Mesenchymal stem cell (in vitro differentiated cells and primary cell): ENCODE measurements at regions not wholly inside any gene's neighbourhood (a gene's known extent, or its start where the extent isn't known, plus 50 kb on each side); places are given as distances from the start of the nearest gene placed in this dataset.
A peak's percentile ranks its signal among the peaks of the same experiment; 100 is the strongest.
"Not testable (repeated sequence)": the region's sequence is repeated elsewhere in the genome, so short reads cannot be mapped to it uniquely, and the experiment has no call there.

Experiments
- DNase-seq: peaks from one replicate; pipeline ENCODE4 v3.0.0-alpha.2; 2013
- H2AFZ ChIP-seq: one replicate; pipeline ENCODE4 v1.6.1; 2013; ENCODE audit warnings: low read depth, mild to moderate bottlenecking, control low read depth, inconsistent platforms, low read length, moderate library complexity
- H2AK5ac ChIP-seq: 2 replicates; pipeline ENCODE4 v1.6.1; 2013; ENCODE audit warnings: low read length, moderate library complexity, mild to moderate bottlenecking, inconsistent platforms; ENCODE audit not compliant: severe bottlenecking
- H2BK120ac ChIP-seq: one replicate; pipeline ENCODE4 v1.6.1; 2013; ENCODE audit warnings: low read depth, mild to moderate bottlenecking, inconsistent platforms, low read length, moderate library complexity
- H2BK12ac ChIP-seq, 2 experiments: one replicate each; pipeline ENCODE4 v1.6.1; 2013; ENCODE audit warnings: inconsistent platforms in 2 of 2, low read length in 2 of 2, mild to moderate bottlenecking in 2 of 2, moderate library complexity in 2 of 2, control low read depth in 1 of 2
- H2BK15ac ChIP-seq: one replicate; pipeline ENCODE4 v1.6.1; 2013; ENCODE audit warnings: mild to moderate bottlenecking, low read depth, inconsistent platforms; ENCODE audit not compliant: poor library complexity, severe bottlenecking
- H2BK5ac ChIP-seq: 2 replicates; pipeline ENCODE4 v1.6.1; 2013; ENCODE audit warnings: low read depth, mild to moderate bottlenecking, low read length, control low read depth, inconsistent platforms; ENCODE audit not compliant: poor library complexity, severe bottlenecking
- H3K14ac ChIP-seq, 2 experiments: one replicate each; pipeline ENCODE4 v1.6.1; 2013; ENCODE audit warnings: inconsistent platforms in 2 of 2, low read length in 2 of 2, control low read depth in 1 of 2, mild to moderate bottlenecking in 1 of 2, moderate library complexity in 1 of 2
- H3K18ac ChIP-seq, 2 experiments: one replicate each; pipeline ENCODE4 v1.6.1; 2013; ENCODE audit warnings: inconsistent platforms in 2 of 2, low read length in 2 of 2, control low read depth in 1 of 2, low read depth in 1 of 2, mild to moderate bottlenecking in 1 of 2
- H3K23ac ChIP-seq, 2 experiments: one replicate each; pipeline ENCODE4 v1.6.1; 2013; ENCODE audit warnings: inconsistent platforms in 2 of 2, low read length in 2 of 2, mild to moderate bottlenecking in 2 of 2, moderate library complexity in 2 of 2, control low read depth in 1 of 2
- H3K27ac ChIP-seq: 2 replicates; pipeline ENCODE4 v1.5.1; 2013; ENCODE audit warnings: mild to moderate bottlenecking, moderate library complexity, low read length, control low read depth, inconsistent platforms; ENCODE audit not compliant: poor library complexity, severe bottlenecking
- H3K27me3 ChIP-seq, 2 experiments: 2 replicates each; pipeline versions ENCODE4 v1.6.1 to v1.7.0; 2013; ENCODE audit warnings: low read length in 2 of 2, mild to moderate bottlenecking in 2 of 2, moderate library complexity in 2 of 2, control low read depth in 1 of 2, inconsistent platforms in 1 of 2; ENCODE audit not compliant: control insufficient read depth in 1 of 2, insufficient read depth in 1 of 2
- H3K36me3 ChIP-seq, 2 experiments: 2 replicates each; pipeline versions ENCODE4 v1.6.1 to v1.7.0; 2013; ENCODE audit warnings: low read length in 2 of 2, control low read depth in 1 of 2, inconsistent platforms in 1 of 2, low read depth in 1 of 2, mild to moderate bottlenecking in 1 of 2; ENCODE audit not compliant: insufficient read depth in 2 of 2, control insufficient read depth in 1 of 2
- H3K4ac ChIP-seq, 2 experiments: one replicate each; pipeline ENCODE4 v1.6.1; 2013; ENCODE audit warnings: inconsistent platforms in 2 of 2, low read length in 2 of 2, mild to moderate bottlenecking in 2 of 2, moderate library complexity in 2 of 2, control low read depth in 1 of 2, low read depth in 1 of 2
- H3K4me1 ChIP-seq: 2 replicates; pipeline ENCODE4 v1.6.1; 2013; ENCODE audit warnings: low read depth, low read length, control low read depth; ENCODE audit not compliant: control insufficient read depth, insufficient read depth
- H3K4me2 ChIP-seq: 2 replicates; pipeline ENCODE4 v1.6.1; 2013; ENCODE audit warnings: low read length, mild to moderate bottlenecking, inconsistent platforms; ENCODE audit not compliant: poor library complexity, severe bottlenecking
- H3K4me3 ChIP-seq, 2 experiments: 2 replicates each; pipeline versions ENCODE4 v1.5.1 to v1.7.0; 2013; ENCODE audit warnings: low read length in 2 of 2, mild to moderate bottlenecking in 2 of 2, control low read depth in 1 of 2, low read depth in 1 of 2; ENCODE audit not compliant: insufficient read depth in 1 of 2
- H3K79me1 ChIP-seq: replicated peaks from 2 replicates; pipeline ENCODE4 v1.6.1; 2013; ENCODE audit warnings: mild to moderate bottlenecking, control low read depth, low read length, inconsistent platforms; ENCODE audit not compliant: poor library complexity, severe bottlenecking
- H3K9ac ChIP-seq: 2 replicates; pipeline ENCODE4 v1.7.0; 2013; ENCODE audit warnings: mild to moderate bottlenecking, low read length, moderate library complexity
- H3K9me3 ChIP-seq: 2 replicates; pipeline ENCODE4 v1.7.0; 2013; ENCODE audit warnings: mild to moderate bottlenecking, low read length; ENCODE audit not compliant: control insufficient read depth
- H4K8ac ChIP-seq: one replicate; pipeline ENCODE4 v1.6.1; 2013; ENCODE audit warnings: inconsistent platforms, mild to moderate bottlenecking, low read length, moderate library complexity
- H4K91ac ChIP-seq: one replicate; pipeline ENCODE4 v1.6.1; 2013; ENCODE audit warnings: mild to moderate bottlenecking, low read length, inconsistent platforms
- WGBS: methylation state at CpG from one replicate; pipeline ENCODE4 v1.1.7; 2013; ENCODE audit warnings: mixed read lengths; 5-methylcytosine and 5-hydroxymethylcytosine counted together

- no peak overlapping the region for H3K14ac ChIP-seq
- H3K23ac ChIP-seq, result no peak overlapping the region
- no peak overlapping the region for H2BK12ac ChIP-seq
- H3K4ac ChIP-seq, result no peak overlapping the region
- no peak overlapping the region for H3K27ac ChIP-seq
- H3K79me1 ChIP-seq, result no peaks in the 10 kb centered on the region
- no peaks in the 10 kb centered on the region for H3K36me3 ChIP-seq
- H3K4me2 ChIP-seq, result no peak overlapping the region
- H2AK5ac ChIP-seq, result no peak overlapping the region
- no peak overlapping the region for H2BK5ac ChIP-seq
- H3K4me1 ChIP-seq, result no peaks in the 10 kb centered on the region
- H4K91ac ChIP-seq, result no peak overlapping the region
- H2BK15ac ChIP-seq, result no peak overlapping the region
- no peak overlapping the region for H2BK120ac ChIP-seq
- 40% methylated on average over 52 of the region's 52 CpGs for WGBS
- H4K8ac ChIP-seq, result no peak overlapping the region
- no peaks in the 10 kb centered on the region for H3K9me3 ChIP-seq
- H3K27me3 ChIP-seq, result peaks cover 9 to 10% of the 10 kb centered on the region in 2 experiments
- H3K9ac ChIP-seq, result no peak overlapping the region
- H2AFZ ChIP-seq, result no peak overlapping the region
- H3K18ac ChIP-seq, result no peak overlapping the region
- no peak for DNase-seq
- no peak overlapping the region for H3K4me3 ChIP-seq
Measured at GRCh38 chr6:28615955-28616747, 90.5 kb downstream of the GPX5 start.

DNA sequence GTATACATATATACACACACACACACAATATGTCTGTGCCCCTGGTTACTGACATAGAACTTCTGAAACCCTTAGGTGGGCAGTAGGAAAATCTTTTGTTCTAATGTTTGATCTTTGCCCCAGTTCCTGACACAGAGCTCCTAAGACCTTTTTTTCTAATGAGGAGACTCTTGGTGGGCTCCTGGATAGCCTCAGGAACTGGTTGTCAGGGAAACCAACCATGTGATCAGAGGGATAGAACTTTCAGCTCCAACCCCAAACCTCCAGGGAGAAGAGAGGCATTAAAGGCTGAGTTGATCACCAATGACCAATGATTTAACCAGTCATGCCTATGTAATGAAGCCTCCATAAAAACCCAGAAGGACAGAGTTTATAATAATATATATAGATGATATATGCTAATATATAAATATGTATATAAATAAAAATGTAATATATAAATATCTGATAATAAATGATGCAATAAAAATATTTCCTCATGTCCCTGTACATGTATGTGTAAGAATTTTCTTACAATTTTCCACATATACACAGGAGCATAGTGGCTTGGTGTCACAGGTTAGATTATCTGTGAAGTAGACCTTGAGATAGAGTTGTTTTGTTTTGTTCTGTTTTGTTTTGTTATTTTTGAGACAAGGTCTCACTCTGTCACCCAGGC lies 93.3 kb downstream of the GPX5 start:
- H2AK5ac ChIP-seq, result no peak overlapping the region
- H3K4ac ChIP-seq, result no peak overlapping the region
- H3K23ac ChIP-seq, result no peak overlapping the region
- no peak overlapping the region for H3K9ac ChIP-seq
- no peak overlapping the region for H2BK5ac ChIP-seq
- no peak overlapping the region for H4K91ac ChIP-seq
- H3K14ac ChIP-seq, result no peak overlapping the region
- no peaks in the 10 kb centered on the region for H3K4me1 ChIP-seq
- no peak overlapping the region for H2BK12ac ChIP-seq
- H3K36me3 ChIP-seq, result no peaks in the 10 kb centered on the region
- no peak overlapping the region for H4K8ac ChIP-seq
- H3K4me3 ChIP-seq, result no peak overlapping the region
- H3K18ac ChIP-seq, result no peak overlapping the region
- no peak overlapping the region for H2BK120ac ChIP-seq
- no peak overlapping the region for H3K4me2 ChIP-seq
- no peaks in the 10 kb centered on the region for H3K9me3 ChIP-seq
- peaks cover 9 to 10% of the 10 kb centered on the region in 2 experiments for H3K27me3 ChIP-seq
- no peak overlapping the region for H2BK15ac ChIP-seq
- no peaks in the 10 kb centered on the region for H3K79me1 ChIP-seq
- DNase-seq, result no peak
- no peak overlapping the region for H2AFZ ChIP-seq
- H3K27ac ChIP-seq, result no peak overlapping the region

- not testable (repeated sequence) for H2BK12ac ChIP-seq, H3K4ac ChIP-seq, H2BK120ac ChIP-seq, H3K18ac ChIP-seq, H4K91ac ChIP-seq, H3K79me1 ChIP-seq, H4K8ac ChIP-seq, H3K4me1 ChIP-seq, H2BK5ac ChIP-seq, H3K9me3 ChIP-seq, H3K27me3 ChIP-seq, H3K36me3 ChIP-seq, H2BK15ac ChIP-seq, H2AK5ac ChIP-seq, H2AFZ ChIP-seq, H3K23ac ChIP-seq, H3K27ac ChIP-seq, H3K9ac ChIP-seq, H3K14ac ChIP-seq, DNase-seq
- H3K4me2 ChIP-seq, result peak overlapping the region; percentile 50
- peak overlapping the region in 1 of 2 experiments; percentile 39 for H3K4me3 ChIP-seq
- 14% methylated on average over 10 of the region's 22 CpGs for WGBS
Measured at GRCh38 chr6:28621268-28621667, 95.6 kb downstream of the GPX5 start.

DNA sequence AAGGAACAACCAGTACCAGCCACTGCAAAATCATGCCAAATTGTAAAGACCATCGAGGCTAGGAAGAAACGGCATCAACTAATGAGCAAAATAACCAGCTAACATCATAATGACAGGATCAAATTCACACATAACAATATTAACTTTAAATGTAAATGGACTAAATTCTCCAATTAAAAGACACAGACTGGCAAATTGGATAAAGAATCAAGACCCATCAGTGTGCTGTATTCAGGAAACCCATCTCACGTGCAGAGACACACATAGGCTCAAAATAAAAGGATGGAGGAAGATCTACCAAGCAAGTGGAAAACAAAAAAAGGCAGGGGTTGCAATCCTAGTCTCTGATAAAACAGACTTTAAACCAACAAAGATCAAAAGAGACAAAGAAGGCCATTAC lies 97.6 kb downstream of the GPX5 start:
- not testable (repeated sequence) for H3K14ac ChIP-seq, H3K27ac ChIP-seq, H3K9ac ChIP-seq, H2BK5ac ChIP-seq, H3K9me3 ChIP-seq, H3K4me2 ChIP-seq, H3K4me3 ChIP-seq, H3K27me3 ChIP-seq, H2AK5ac ChIP-seq, H2AFZ ChIP-seq, H2BK12ac ChIP-seq, H2BK120ac ChIP-seq, H3K23ac ChIP-seq, H3K79me1 ChIP-seq, H3K36me3 ChIP-seq, H4K91ac ChIP-seq, H3K4ac ChIP-seq, H4K8ac ChIP-seq, H3K18ac ChIP-seq, DNase-seq, H2BK15ac ChIP-seq, H3K4me1 ChIP-seq
- WGBS, result no CpG with 5 or more reads among the region's 3 CpGs
